ENCODE measurements at regions not wholly inside any gene's neighbourhood (a gene's known extent, or its start where the extent isn't known, plus 50 kb on each side); places are given as distances from the start of the nearest gene placed in this dataset.
"Not testable (repeated sequence)": the region's sequence is repeated elsewhere in the genome, so short reads cannot be mapped to it uniquely, and the experiment has no call there.

- no peak for DNase-seq
Measured at GRCh38 chr13:27327633-27328032, 57.0 kb downstream of the RASL11A start.

GRCh38 chr13:27329210-27329609, 58.6 kb downstream of the RASL11A start:
- no peak for DNase-seq

- no peak for DNase-seq
Measured at GRCh38 chr13:27334774-27335435, 64.3 kb downstream of the RASL11A start.

GRCh38 chr13:27336014-27336673, 65.5 kb downstream of the RASL11A start:
- DNase-seq: no peak

DNA sequence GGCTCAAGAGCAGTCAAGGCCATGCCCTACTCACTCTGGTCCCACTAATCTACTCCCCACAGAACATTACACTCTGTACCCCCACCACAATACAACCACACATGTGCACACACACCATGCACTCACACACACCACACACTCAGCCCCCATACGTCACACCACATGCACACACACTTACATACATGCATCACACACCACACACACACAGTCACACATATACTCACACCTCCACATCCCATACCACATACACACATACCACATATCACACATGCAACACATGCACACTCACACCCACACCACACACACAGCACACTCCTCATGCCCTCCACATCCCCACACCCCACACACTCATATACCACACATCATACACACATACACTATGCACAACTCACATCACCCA, 67.6 kb downstream of the RASL11A start:
- no peak for DNase-seq

DNA sequence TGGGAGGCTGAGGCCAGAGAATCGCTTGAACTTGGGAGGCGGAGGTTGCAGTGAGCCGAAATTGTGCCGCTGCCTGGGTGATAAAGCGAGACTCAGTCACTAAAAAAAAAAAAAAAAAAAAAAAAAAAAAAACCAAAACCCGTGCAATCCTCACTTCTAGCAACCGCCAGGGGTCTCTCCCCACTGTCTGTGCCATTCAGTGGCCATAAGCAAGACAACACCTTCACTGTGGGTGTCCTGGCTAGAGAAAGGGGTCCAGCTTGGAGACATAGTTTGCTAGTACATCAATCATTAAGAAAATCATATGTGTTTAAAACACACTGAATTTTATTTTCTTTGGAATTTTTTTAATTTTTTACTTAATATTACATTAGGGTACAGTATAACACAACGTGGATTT, 68.2 kb downstream of the RASL11A start:
- no peak for DNase-seq

- peak; percentile 1 to 25 for DNase-seq
Measured at GRCh38 chr13:27339299-27339698, 68.7 kb downstream of the RASL11A start.

GRCh38 chr13:27341616-27342015, 71.0 kb downstream of the RASL11A start:
- DNase-seq: no peak

- no peak for DNase-seq
Measured at GRCh38 chr13:27347211-27347772, 76.7 kb downstream of the RASL11A start.

- no peak for DNase-seq
Measured at GRCh38 chr13:27348461-27348860, 76.0 kb upstream of the GTF3A start.

GRCh38 chr13:27349458-27349857, 75.0 kb upstream of the GTF3A start:
- no peak for DNase-seq

GRCh38 chr13:27350825-27351224, 73.6 kb upstream of the GTF3A start:
- not testable (repeated sequence) for DNase-seq

GRCh38 chr13:27352698-27353097, 71.7 kb upstream of the GTF3A start:
- no peak for DNase-seq

GRCh38 chr13:27353166-27353583, 71.2 kb upstream of the GTF3A start:
- no peak for DNase-seq

- no peak for DNase-seq
Measured at GRCh38 chr13:27353708-27354107, 70.7 kb upstream of the GTF3A start.

GRCh38 chr13:27354379-27354778, 70.0 kb upstream of the GTF3A start:
- DNase-seq: no peak

DNA sequence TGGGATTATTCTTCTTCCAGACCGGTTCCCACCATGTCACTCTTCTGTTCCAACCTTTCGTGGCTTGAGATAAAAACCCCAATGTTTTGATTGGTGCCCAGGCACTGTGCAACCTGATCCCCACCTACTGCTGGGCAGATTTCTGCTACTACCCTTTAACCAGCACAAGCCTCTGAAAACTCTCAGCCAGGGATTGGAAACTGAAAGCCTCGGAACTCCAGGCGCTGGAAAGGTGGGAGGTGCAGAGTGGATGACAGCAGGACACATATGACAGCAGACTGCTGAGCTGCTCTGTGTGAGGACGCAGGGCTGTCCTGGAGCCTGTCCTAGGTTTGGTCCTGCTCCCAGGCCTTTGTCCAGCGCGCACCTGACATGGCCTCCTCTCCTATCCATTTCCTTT, 68.5 kb upstream of the GTF3A start:
- DNase-seq: no peak

- DNase-seq: no peak
Measured at GRCh38 chr13:27358420-27358819, 66.0 kb upstream of the GTF3A start.

DNA sequence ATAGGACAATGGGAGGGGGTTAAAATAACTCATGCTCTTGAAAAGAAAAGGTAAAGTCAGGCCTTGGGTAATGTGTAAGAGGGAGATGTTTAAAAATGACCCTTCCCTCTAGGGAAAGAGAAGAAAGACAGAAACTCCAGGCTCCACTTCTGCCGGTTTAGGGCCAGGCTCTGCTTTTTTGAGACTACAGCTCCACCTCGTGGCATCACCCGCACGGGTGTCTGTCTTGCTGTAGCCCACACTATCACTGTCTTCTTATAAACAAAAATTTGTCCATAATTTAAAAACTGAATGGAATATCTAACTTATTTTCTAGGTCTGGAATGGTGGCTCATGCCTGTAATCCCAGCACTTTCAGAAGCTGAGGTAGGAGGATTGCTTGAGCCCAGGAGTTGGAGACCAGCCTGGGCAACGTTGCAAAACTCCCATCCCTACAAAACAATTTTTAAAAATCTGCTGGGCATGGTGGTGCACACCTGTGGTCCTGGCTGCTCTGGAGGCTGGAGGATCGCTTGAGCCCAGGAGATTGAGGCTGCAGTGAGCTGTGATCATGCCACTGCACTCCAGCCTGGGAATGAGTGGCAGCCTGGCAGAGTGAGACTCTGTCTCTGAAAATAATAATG, 65.1 kb upstream of the GTF3A start:
- peak; percentile 4 to 50 for DNase-seq

- DNase-seq: no peak
Measured at GRCh38 chr13:27360562-27360961, 63.9 kb upstream of the GTF3A start.

DNA sequence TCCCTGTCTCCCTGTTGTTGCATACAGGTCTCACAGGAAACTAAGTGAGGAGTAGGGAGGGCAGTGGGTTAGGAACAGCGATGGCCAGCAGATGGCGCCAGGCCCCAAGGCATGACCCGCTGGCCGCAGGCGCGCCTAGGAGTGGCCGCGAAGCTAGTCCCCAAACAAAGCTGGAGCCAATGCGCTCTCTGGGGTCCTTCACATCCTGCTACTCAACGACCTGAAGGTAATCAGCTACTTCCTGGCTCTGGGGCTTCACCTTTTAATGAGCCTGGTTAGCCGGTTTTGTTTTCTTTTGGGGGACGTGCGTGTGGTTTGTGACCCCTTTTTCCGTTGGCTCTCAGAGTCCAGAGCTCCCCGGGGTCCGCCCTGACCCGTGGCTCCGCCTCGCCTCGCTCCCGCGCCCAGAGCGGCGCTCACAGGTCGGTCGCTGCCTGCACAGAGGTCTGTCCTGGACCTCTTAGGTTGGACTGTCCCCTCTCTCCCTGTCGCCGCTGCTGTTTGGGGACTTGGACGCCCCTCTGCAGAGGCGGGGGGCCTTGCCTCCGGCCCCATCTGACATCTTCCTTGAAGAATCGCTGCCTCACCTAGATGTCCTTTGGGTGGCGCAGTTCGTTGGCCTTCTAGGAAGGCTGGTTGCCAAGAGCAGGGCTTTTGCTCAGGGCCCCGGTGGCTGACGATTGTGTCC, 62.2 kb upstream of the GTF3A start:
- peak; percentile 62 to 67 for DNase-seq

GRCh38 chr13:27363637-27364036, 60.8 kb upstream of the GTF3A start:
- DNase-seq: not testable (repeated sequence)

DNA sequence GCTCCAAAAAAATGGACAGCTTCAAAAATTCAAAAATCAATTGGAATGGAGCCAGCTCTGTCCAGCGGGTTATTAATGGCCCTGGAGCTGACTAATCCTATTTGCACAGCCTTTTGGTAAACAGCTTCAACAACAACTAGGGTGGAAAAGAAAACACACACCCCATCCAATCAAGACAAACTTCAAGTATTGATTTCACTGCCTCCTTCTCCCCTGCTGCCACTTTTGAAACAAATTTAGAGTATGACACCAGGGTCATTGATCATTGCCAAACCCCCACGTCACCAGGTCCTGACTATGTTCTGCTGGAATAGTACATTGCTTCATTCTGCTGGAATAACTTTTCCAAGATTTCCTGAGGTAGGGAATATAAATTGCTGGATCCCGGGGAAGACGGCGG, 56.8 kb upstream of the GTF3A start:
- no peak for DNase-seq

All from SW 1271 (cell line).